ENCODE measurements at regions not wholly inside any gene's neighbourhood (a gene's known extent, or its start where the extent isn't known, plus 50 kb on each side); places are given as distances from the start of the nearest gene placed in this dataset.
A peak's percentile ranks its signal among the peaks of the same experiment; 100 is the strongest.

GRCh38 chr5:147168578-147169327 is 66.1 kb upstream of the STK32A start:
- peak; percentile 42 for DNase-seq (ENCODE audit: low read depth)

DNA sequence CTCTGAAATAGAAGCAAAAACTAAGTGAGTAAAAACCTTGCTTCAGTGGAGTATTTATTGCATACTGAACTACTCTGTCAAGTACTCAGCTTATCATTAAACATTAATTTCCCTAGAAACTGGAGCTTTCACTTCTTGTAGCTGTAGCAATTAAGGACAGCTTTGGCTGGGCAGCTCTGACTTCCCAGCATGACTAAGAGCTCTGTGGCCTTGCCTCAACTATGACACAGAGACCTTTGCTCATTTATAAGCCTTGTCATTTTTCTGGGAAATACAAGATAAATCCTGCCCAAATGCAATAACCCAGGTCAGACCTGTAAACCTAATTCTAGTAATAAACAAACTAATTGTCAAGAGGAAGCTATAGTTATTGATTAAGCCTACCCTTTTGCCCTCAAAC is 65.4 kb upstream of the STK32A start:
- peak; percentile 76 for DNase-seq (ENCODE audit: low read depth)

DNA sequence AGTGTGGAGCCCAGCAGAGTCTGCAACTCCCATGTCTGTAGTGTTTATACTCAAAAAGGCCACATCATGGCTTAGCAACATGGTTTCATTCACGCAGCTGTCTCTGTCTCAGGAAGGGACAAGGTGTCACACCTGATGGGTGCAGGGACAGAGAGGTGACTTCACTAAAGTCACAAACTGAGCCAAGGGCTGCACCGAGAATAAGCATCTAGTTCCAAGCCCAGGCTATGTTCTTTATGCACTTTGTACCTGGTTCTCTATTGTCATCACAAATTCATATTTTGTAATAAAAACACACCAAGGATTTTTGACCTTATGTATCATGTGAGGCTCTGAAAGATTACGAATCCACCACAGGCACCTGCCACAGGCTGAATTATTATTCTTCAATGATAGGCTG is 64.9 kb upstream of the STK32A start:
- no peak for DNase-seq (ENCODE audit: low read depth)

GRCh38 chr5:147170603-147171002 is 64.2 kb upstream of the STK32A start:
- peak; percentile 23 for DNase-seq (ENCODE audit: low read depth)

DNA sequence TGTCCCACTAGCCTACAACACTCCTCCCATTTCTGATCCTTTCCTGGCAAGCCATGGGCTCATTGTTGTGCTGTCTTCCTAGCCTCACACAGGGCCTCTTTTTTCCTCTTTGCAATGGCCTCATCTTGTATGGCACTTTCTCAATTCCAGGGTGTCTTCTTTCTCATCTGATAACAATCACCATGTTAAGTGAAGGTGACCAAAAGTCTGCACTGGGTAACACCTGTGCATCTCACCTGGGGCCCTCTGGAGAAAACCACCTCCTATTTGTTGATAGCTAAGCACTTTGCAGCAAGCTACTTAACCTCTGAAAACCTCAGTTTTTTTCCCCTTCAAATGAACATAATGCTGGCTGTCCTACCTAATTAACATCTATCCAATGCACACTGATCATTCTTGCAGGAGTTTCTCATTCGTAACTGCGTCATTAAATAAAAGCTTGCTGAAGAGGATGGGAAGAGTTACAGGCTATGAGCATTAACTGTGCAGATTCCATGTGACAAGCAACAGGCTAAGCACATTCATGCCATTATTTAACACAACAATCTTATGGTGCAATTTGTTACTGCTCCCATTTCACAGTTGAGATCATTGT is 60.1 kb upstream of the STK32A start:
- DNase-seq (ENCODE audit: low read depth): no peak

GRCh38 chr5:147175516-147176097 is 59.2 kb upstream of the STK32A start:
- peak; percentile 9 for DNase-seq (ENCODE audit: low read depth)

DNA sequence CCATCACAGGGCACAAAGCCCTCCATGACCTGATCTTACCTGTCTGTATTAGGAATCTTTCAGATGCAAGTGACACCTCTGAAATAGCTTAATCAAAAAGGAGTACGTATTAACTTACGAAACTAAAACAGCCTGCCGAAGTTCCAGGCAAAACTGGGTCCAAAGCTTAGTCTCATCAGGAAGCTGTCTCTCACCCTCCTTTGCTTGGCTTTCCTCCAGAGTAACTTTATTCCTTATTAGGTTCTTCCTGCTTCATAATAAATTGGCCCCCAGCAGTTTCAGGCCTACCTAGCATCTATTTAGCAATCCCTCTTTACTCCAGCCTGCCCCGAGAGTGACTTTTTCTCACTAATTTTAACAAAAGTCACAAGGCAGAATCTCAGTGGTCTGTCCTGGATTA is 58.4 kb upstream of the STK32A start:
- peak; percentile 62 for DNase-seq (ENCODE audit: low read depth)

DNA sequence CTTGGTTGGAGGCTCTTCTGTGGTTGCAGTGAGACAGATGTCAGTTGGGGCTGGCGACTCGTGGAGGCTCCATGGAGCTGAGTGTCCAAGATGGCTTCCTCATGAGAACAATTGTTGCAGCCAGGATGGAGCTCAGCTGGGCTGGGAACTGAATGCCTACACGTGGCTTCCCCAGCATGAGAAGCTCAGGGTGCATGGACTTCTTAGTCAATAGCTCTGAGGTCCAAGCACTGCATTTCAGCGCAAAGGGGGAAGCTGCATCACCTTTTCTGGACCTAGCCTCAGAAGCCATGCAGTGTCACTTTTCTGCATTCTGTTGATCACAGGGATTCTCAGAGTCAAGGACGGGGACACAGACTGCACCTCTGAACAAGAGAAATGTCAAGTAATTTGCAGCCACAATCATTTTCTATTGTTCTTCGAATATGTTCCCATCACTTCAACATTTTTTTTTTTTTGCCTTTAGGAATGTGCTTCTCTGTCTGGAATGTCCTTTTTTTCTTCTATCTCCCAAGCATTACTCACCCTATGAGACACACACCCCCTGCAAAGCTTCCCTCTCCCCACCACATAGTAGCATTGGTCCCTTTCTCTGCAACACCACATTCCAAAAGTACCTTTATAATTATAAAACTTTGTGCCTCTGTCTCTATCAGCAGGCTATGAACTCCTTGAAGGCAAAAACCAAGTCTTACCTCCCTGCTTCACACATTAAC is 57.5 kb upstream of the STK32A start:
- DNase-seq (ENCODE audit: low read depth): peak; percentile 92

DNA sequence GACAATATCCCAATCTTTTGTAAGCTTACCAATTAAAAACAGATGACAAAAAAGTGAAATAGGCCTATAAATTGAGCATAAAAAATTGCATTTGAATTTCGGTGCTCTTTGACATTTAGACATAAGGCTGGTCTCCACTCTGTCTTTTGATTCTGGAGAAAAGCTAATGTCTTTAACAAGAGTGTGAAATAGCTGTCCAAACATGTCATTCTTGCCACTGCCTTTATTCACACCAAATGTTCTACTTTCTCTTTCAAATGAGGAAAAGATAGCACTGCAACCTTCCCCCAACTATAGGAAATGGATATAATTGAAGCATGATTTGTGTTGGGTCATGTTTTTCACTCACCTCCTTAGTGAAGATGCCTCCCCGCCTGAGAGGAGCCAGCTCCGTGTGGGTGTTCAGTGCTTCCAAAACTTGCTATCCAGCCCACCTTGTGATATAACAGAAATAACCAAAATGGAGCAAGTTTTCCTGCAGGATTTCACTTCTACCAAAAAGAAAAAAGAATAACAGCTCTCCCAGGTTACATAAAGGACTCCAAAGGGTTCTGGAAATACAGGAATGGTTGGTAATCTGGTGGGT is 55.2 kb upstream of the STK32A start:
- no peak for DNase-seq (ENCODE audit: low read depth)

- no peak for DNase-seq (ENCODE audit: low read depth)
These were observed 54.1 kb upstream of the STK32A start for GRCh38 chr5:147180751-147181150.
